HG03432 (cell line): ENCODE measurements at regions not wholly inside any gene's neighbourhood (a gene's known extent, or its start where the extent isn't known, plus 50 kb on each side); places are given as distances from the start of the nearest gene placed in this dataset.

ENCODE experiments used
- ATAC-seq: cut with Tn5 transposase; IDR thresholded peaks from one replicate; pipeline ENCODE4 v1.9.1; 2021; ENCODE audit warnings: mild to moderate bottlenecking, moderate library complexity; ENCODE audit not compliant: unreplicated experiment

DNA sequence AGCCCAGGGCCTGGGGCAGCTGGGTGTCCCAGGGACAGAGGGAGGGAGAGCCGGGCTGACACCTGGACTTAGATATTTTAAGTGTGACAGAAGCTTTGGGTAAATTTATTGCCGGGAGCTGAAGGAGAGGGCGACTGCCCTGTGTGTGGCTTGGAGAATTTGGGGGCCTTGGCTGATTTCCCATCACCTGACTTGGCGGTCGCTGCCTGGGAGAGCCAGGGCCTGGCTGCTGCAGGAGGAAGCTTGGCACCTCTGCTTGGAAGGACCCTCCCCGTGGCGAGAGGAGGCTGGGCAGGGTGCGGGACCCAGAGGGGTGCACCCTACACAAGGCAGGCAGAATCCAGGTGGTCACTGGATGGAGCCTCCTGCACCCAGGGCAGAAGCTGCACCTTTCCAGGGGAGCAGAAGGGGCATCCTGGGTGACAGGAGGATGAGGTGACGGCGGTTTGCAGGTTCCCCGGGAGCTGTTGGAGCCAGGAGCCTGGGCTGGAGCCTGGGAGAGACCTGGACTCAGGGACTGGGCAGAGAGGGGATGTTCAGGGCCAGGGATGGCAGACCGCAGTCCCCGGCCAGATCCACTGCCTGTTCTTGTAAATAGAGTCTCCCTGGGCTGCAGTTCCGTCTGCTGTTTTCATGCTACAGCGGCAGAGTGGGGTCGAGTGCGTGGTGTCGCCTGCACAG is 72.0 kb downstream of the RGS12 start:
- no peak for ATAC-seq

- no peak for ATAC-seq
These were observed 72.5 kb downstream of the RGS12 start for GRCh38 chr4:3365326-3365725.

- no peak for ATAC-seq
These were observed 73.3 kb downstream of the RGS12 start for GRCh38 chr4:3365871-3366842.

- ATAC-seq, result no peak
These were observed 74.3 kb downstream of the RGS12 start for GRCh38 chr4:3366893-3367775.

DNA sequence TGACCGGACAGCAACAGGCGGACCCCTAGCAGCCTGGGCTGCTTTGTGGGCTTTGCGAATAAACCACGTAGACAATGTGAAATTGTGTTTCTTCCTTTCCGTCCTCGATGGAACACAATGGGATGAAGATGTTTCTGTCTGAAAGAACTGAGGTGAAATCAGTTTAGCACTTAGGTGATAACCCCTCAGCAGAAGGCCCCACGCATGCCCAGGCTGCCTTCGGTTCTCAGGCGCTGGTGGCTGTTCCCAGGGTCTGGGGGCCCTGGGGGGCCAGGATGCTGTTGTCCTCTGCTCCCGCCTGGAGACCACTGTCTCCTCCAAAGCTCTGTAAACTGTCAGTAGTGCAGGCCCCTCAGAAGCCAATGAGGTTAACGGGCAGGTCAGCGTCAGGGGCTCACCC is 73.9 kb upstream of the HGFAC start:
- ATAC-seq, result no peak

DNA sequence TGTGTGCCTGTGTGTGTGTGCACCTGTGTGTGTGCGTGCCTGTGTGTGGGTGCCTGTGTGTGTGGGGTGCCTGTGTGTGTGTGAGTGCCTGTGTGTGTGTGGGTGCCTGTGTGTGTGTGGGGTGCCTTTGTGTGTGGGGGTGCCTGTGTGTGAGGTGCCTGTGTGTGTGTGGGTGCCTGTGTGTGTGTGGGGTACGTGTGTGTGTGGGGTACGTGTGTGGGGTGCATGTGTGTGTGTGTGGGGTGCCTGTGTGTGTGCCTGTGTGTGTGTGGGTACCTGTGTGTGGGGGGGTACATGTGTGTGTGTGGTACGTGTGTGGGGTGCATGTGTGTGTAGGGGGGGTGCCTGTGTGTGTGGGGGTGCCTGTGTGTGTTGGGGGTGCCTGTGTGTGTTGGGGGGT is 73.4 kb upstream of the HGFAC start:
- no peak for ATAC-seq

DNA sequence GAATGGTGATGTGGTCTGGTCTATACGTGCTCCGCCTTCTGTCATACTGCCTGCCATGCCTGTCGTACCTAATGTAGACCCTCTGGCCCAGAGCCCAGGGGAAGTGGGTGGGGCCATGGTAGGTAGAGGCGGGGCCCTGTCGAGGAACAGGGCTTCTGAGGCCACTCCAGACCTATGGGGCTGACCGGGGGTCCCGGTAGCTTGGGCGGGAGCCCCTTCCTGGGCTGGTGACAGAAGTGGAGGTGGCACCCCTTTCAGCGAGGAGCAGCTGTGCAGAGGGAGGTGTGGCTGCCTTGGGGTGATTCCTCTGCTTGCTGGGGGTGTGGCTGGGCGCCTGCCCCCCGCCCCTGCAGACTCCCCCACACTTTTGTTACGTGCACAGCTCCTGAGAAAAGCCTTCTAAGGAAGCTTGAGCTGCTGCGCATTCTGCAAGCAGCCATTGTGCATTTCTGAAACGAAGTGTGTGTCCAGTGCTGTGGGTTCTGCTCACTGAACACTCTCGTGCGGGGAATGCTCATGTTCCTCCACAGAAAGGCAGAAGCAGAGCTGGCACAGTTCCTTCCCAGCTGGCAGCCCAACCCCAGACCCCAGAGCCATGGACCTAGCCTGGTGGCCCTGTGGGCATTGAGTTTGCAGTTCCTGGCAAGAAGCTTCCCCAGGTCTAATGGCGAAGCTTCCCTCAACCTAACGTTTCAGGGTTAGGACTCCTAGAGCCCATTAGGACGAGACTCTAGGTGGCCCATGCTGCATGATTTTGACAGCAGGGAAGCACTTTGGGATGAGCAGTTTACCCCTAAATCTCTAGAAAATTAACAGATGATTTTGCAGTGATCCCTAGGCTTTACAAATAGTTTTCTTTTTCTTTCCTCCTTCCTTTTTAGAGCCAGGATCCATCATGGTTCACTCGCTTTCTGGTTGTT is 72.7 kb upstream of the HGFAC start:
- ATAC-seq, result no peak

GRCh38 chr4:3369781-3370674 is 71.7 kb upstream of the HGFAC start:
- no peak for ATAC-seq

DNA sequence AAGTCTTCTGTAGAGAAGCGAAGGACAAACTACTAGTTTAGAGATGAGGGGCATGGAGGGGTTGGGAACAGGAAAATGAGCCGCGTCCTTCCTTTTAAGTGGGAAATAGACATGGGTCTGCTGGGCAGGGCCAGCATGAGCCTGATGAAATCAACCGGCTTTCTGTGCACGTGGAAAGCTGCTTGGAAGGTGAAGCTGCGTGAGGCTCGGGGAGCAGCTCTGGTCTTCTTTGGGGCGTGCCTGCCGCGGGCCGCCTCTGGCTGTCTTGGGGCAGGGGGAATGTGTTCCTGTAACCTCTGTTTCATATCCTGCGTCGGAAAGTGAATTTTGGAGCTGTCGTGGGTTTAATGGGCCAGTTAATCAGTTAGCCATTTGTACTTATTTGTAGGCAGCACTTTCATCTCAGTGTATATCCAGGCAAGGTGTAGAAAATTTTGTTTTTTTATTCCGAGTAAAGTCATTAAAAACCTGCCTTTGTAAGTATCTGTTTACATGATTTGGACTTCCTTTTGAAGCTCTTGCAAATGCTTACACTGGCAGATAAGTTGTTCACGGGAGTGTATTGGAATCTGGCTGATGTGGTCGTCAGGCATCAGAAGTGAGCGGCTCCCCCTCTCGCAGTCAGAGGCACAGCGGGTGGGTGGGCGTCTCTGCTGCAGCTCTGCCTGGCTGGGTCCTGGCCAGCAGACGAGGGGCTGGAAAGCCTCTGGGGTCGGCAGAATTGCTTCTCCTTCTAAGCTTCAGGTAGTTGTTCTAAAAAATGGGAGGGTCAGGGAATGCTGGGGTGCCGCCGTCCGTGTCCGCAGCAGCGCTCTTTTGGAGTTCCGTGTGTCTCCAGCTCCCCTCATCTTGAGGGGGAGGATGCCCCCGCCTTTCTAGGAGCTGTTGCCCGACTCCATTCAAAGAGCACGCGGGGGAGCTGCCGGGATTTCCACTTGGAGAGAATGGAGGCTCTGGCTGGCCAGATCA is 70.5 kb upstream of the HGFAC start:
- ATAC-seq, result no peak

DNA sequence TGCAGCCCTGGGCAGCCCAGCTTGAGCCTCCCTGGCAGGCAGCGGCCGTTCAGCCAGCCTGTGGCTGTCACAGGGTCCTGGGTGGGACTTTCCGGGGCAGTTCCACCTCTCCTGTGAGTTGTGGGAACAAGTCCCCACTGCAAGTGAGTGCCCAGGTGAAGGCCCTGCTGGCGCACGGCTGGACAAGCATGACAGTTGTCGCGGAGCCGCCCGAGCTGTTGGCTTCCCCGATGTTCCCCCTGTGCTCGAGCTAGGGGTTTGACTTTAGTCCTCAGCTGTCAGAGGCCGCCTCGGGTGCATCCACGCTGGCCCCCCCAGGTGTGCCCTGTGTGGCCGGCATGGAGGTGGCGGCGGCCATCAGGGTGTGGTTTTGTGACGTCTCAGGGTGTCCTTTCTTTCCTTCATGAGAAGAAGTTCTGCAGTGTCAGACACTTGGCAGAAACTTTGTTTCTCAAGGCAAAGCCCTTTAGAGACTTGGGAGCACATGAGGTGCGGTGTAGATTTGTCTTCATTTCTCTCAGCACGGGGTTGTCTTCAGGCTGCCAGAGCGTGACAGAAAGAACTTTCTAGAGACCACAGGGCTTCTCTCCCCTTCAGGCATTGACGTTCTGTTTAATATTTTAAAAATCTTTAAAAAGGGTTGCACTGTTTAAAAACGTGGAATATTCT is 69.4 kb upstream of the HGFAC start:
- no peak for ATAC-seq

DNA sequence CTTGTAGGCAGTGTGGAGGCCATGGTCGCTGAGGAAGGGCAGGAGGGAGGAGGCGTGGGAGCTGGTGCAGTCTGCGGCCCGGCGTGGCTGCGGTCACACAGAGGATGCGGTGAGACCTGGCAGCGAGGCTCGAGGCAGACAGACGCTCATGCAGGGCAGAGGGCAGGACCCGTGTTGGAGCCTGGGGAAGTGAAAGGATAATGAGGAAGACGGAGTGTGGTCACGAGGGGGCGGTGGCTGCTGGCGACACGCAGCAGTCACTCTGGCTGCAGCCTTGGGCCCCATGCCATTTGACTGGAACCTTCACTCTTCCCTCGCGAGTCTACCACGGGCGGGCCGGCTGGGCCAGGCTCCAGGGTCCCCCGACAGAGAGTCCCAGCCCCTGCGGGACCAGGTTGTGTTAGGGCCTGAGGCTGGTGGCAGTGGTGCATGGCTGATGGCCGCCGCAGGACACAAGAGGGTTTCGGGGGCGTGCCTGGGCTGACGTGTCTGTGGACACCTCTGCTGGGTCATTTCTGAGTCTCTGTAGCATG is 68.8 kb upstream of the HGFAC start:
- ATAC-seq, result no peak

GRCh38 chr4:3373468-3373867 is 68.3 kb upstream of the HGFAC start:
- ATAC-seq, result no peak

GRCh38 chr4:3374011-3374645 is 67.6 kb upstream of the HGFAC start:
- ATAC-seq, result no peak

DNA sequence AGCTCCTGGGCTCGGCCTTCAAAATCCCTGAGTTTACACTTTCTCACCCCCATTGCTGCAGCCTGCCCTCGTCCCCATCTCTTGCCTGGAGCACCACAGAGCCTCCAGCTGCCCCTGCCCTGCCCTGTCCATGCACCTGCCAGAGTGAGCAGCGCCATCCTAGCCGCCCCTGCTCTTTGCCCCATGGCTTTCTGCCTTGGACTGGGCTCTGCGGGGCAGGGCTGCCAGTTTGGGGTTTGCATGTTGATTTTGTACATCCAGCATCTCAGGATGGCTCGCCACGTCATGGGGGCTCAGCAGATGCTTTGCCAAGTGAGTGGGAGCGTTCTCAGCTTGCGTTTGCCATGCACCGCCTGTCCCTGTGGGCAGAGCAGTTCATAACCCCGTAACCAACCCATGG is 67.1 kb upstream of the HGFAC start:
- ATAC-seq, result no peak

DNA sequence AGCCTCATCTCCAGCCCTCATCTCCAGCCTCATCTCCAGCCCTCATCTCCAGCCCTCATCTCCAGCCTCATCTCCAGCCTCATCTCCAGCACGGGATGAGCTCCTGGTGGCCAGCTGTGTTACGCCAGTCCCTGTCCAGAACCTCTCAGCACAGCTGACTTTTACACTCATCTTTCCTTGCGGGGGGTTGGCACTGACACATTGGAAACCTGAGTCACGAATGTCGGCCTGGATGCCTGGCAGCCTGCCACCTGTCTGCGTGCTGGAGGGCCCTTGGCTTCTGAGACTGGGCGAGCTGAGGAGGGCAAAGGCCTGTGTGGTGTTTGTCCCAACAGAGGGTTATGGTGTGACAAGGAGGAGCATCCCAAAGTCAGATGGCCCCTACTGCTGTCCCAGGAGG is 66.1 kb upstream of the HGFAC start:
- ATAC-seq, result no peak

- no peak for ATAC-seq
These were observed 65.5 kb upstream of the HGFAC start for GRCh38 chr4:3376266-3376665.

GRCh38 chr4:3377557-3377956 is 64.2 kb upstream of the HGFAC start:
- ATAC-seq, result no peak
